HepG2 (cell line): ENCODE measurements at regions not wholly inside any gene's neighbourhood (a gene's known extent, or its start where the extent isn't known, plus 50 kb on each side); places are given as distances from the start of the nearest gene placed in this dataset.

ENCODE experiments used
- ATAC-seq: fragments of 200-7000 bp; cut with Tn5 transposase; 3 replicates; pipeline ENCODE4 v1.9.1; 2020; ENCODE audit warnings: mild to moderate bottlenecking, moderate library complexity
- BruUV-seq: library from RNA; stranded (reverse); fragments of 400-500 nt; replicated peaks from 2 replicates; lab custom pipeline; 2021; lab: Mats Ljungman, UMichigan
- CTCF ChIA-PET: fragments of 300-600 bp; formaldehyde crosslinking; extraction: SDS; loops from one replicate; lab custom pipeline; 2021; ENCODE audit warnings: low total read pairs, inconsistent platforms, low intra/inter-chr PET ratio; lab: Yijun Ruan, JAX
- POLR2A ChIA-PET: fragments of 350-600 bp; sonication (Branson Sonifier 250); formaldehyde crosslinking; loops from one replicate; lab custom pipeline; 2020; ENCODE audit warnings: antibody characterized with exemption, inconsistent platforms; lab: Yijun Ruan, JAX
- DNase-seq: peaks from one replicate; pipeline ENCODE4 v3.0.0-alpha.2; 2015; ENCODE audit warnings: low spot score
- FAIRE-seq: peaks from 3 replicates; lab custom pipeline; 2011; peaks lifted over from hg19 to GRCh38; lab: Jason Lieb, UNC
- H2AFZ ChIP-seq: one replicate; pipeline ENCODE4 v1.6.1; 2011; ENCODE audit warnings: low read length, inconsistent platforms
- H3K27ac ChIP-seq: fragments of 300-600 bp; 3 replicates; pipeline ENCODE4 v1.8.0; 2011; ENCODE audit warnings: mixed run types, mild to moderate bottlenecking, mixed read lengths, low read length, inconsistent platforms; ENCODE audit not compliant: insufficient read depth; ENCODE audit errors: extremely low read length
- H3K27me3 ChIP-seq, 2 experiments: fragments of 200-600 bp in 1 of 2; 2 replicates in 1 of 2; 3 replicates in 1 of 2; pipeline versions ENCODE4 v1.6.0 to v1.8.0; 2011; ENCODE audit warnings: low read length in 2 of 2, mild to moderate bottlenecking in 2 of 2, moderate library complexity in 2 of 2, inconsistent platforms in 1 of 2; ENCODE audit not compliant: insufficient read depth in 2 of 2, control insufficient read depth in 1 of 2
- H3K36me3 ChIP-seq, 2 experiments: fragments of 200-600 bp in 1 of 2; replicated peaks in 1 of 2; 2 replicates in 1 of 2; 3 replicates in 1 of 2; pipeline versions ENCODE4 v1.5.1 to v1.8.0; 2011; ENCODE audit warnings: low read length in 2 of 2, inconsistent platforms in 1 of 2; ENCODE audit not compliant: insufficient read depth in 2 of 2, control insufficient read depth in 1 of 2
- H3K4me1 ChIP-seq: 2 replicates; pipeline ENCODE4 v1.5.1; 2012; ENCODE audit warnings: low read length, inconsistent platforms; ENCODE audit not compliant: insufficient read depth
- H3K4me2 ChIP-seq: 2 replicates; pipeline ENCODE4 v1.6.0; 2011; ENCODE audit warnings: low read depth, low read length, inconsistent platforms
- H3K4me3 ChIP-seq, 3 experiments: fragments of 200-600 bp in 1 of 3; sonication (generic), shearing (Covaris generic) in 1 of 3; replicated peaks in 1 of 3; 2 replicates each; pipeline ENCODE4 v1.5.1; 2011 to 2016; ENCODE audit warnings: low read length in 3 of 3, inconsistent platforms in 2 of 3, low read depth in 2 of 3, mild to moderate bottlenecking in 2 of 3, control low read depth in 1 of 3, mixed read lengths in 1 of 3; ENCODE audit not compliant: insufficient read depth in 1 of 3
- H3K79me2 ChIP-seq: one replicate; pipeline ENCODE4 v1.6.1; 2011; ENCODE audit warnings: low read length, inconsistent platforms; ENCODE audit not compliant: insufficient read depth
- H3K9ac ChIP-seq: 2 replicates; pipeline ENCODE4 v1.6.0; 2011; ENCODE audit warnings: mild to moderate bottlenecking, low read depth, low read length, inconsistent platforms; ENCODE audit not compliant: insufficient read depth
- H3K9me3 ChIP-seq: 2 replicates; pipeline ENCODE4 v1.5.1; 2012; ENCODE audit warnings: mild to moderate bottlenecking, low read length
- H4K20me1 ChIP-seq: 2 replicates; pipeline ENCODE4 v1.6.0; 2011; ENCODE audit warnings: inconsistent platforms, mild to moderate bottlenecking, low read length, moderate library complexity; ENCODE audit not compliant: insufficient read depth
- CEBPB ChIP-seq: IDR thresholded peaks from 2 replicates; pipeline ENCODE4 v1.6.1; 2011; ENCODE audit warnings: low read depth, low read length, improper control_type of control experiment, borderline replicate concordance
- HDAC2 ChIP-seq: sonication (generic); formaldehyde crosslinking; IDR thresholded peaks from 2 replicates; pipeline ENCODE4 v1.4.0; 2020; ENCODE audit warnings: missing genetic modification reagents
- KMT2B ChIP-seq: IDR thresholded peaks from 2 replicates; pipeline ENCODE4 v1.6.1; 2016; ENCODE audit warnings: missing genetic modification reagents, missing compliant biosample characterization
- NFKB2 ChIP-seq: sonication (generic); formaldehyde crosslinking; IDR thresholded peaks from 2 replicates; pipeline ENCODE4 v1.4.0; 2020; ENCODE audit warnings: missing genetic modification reagents, borderline replicate concordance
- RFX3 ChIP-seq: IDR thresholded peaks from 2 replicates; pipeline ENCODE4 v1.6.1; 2016; ENCODE audit warnings: missing biosample characterization, missing genetic modification reagents
- ZBTB7A ChIP-seq: sonication (generic); formaldehyde crosslinking; IDR thresholded peaks from 2 replicates; pipeline ENCODE4 v1.8.0; 2022; ENCODE audit warnings: mild to moderate bottlenecking, missing genetic modification reagents
- ZNF350 ChIP-seq: sonication (generic); formaldehyde crosslinking; IDR thresholded peaks from 2 replicates; pipeline ENCODE4 v1.4.0; 2020; ENCODE audit warnings: mild to moderate bottlenecking, low read depth, missing genetic modification reagents, borderline replicate concordance
- WGBS: methylation state at CpG from one replicate; pipeline ENCODE4 v1.1.6; 2017; ENCODE audit warnings: low lambda C conversion rate; 5-methylcytosine and 5-hydroxymethylcytosine counted together
- in situ Hi-C: cut with HindIII; loops from 2 replicates; pipeline ENCODE4 v1.10.0; 2017; ENCODE audit warnings: low pct_unique_long_range_greater_than_20kb; ENCODE audit not compliant: extremely low pct_ligation_motif_present
- intact Hi-C: fragments of 100-400 bp; cut with micrococcal nuclease; formaldehyde crosslinking; loops from one replicate; pipeline ENCODE4 v1.10.0; 2022; ENCODE audit not compliant: unreplicated experiment
- TF ChIP-seq, protein P1 (sequence below): sonication (generic); formaldehyde crosslinking; IDR thresholded peaks from 2 replicates; pipeline ENCODE4 v1.4.0; 2020; ENCODE audit warnings: mild to moderate bottlenecking, missing genetic modification reagents, borderline replicate concordance
- TF ChIP-seq, protein P2 (sequence below): sonication (generic); formaldehyde crosslinking; IDR thresholded peaks from 2 replicates; pipeline ENCODE4 v1.4.0; 2020; ENCODE audit warnings: mild to moderate bottlenecking, missing genetic modification reagents
- TF ChIP-seq, protein P3 (sequence below): fragments of 450-650 bp; IDR thresholded peaks from 2 replicates; pipeline ENCODE4 v1.6.1; 2016
- TF ChIP-seq, protein P4 (sequence below): sonication (generic); formaldehyde crosslinking; IDR thresholded peaks from 2 replicates; pipeline ENCODE4 v1.4.0; 2020; ENCODE audit warnings: mild to moderate bottlenecking, missing genetic modification reagents

DNA sequence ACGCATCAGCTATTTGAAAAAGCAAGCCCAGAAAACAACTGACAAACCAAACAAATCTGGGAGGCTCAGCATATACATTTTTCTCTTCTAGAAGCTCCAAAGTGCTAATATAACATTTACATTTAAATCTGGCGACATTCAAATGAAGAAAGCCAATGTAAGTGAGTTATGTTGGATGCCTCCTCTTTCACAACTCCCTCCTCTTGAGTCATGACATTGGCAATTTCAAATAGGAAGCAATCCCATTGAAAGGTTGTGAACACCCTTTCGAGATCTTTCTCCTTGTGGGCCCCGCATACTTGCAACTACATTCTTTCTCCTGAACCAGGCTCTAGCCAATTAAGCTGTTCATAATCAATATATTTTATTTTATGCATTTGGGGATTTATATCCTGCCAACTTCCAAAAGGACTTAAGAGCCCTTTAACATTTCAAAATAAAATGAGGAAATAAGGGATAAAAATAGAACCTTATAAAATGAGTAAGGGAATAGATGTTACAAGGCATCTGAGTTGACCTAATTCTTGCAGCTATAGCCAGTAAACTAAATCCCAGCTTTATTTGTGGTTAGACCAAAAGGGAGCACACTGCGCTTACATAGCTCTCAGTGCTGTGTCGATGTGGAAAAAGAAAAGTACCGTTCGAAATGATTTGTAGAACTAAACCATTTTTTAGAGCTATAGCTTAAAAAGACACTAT, 129.5 kb upstream of the SESN3 start:
- H3K4me3 ChIP-seq: no peak overlapping the region
- ChIA-PET CTCF (no interaction called here), POLR2A (no interaction called here)
- H3K4me1 ChIP-seq: peaks cover 63% of the 10 kb centered on the region
- no peaks in the 10 kb centered on the region for H3K9me3 ChIP-seq
- H3K27me3 ChIP-seq: 0 out of 5 replicates have a peak, but pooled peaks cover 0 to 3% of the 10 kb centered on the region in 2 experiments
- no peak overlapping the region for H3K4me2 ChIP-seq
- no peak for DNase-seq
- no peaks in the 10 kb centered on the region for H3K36me3 ChIP-seq
- 80% methylated on average over 8 of the region's 8 CpGs for WGBS
- no peak for ATAC-seq
- intact Hi-C loops (loop anchor here (5.0 kb wide), 1 partner anchor 208 kb away; no protein-coding TSS in a partner anchor), in situ Hi-C loops (loop anchor here (10.0 kb wide), 1 partner anchor 206 kb away; no protein-coding TSS in a partner anchor)
- H4K20me1 ChIP-seq: no peaks in the 10 kb centered on the region
- no peaks in the 10 kb centered on the region for H3K79me2 ChIP-seq
- no peak overlapping the region for H3K27ac ChIP-seq
- no peak for FAIRE-seq
- no peak overlapping the region for H2AFZ ChIP-seq
- 0 out of 2 replicates have a peak, but pooled peaks have one; percentile 10 for TF ChIP-seq CEBPB
- TF ChIP-seq, protein P1, sequence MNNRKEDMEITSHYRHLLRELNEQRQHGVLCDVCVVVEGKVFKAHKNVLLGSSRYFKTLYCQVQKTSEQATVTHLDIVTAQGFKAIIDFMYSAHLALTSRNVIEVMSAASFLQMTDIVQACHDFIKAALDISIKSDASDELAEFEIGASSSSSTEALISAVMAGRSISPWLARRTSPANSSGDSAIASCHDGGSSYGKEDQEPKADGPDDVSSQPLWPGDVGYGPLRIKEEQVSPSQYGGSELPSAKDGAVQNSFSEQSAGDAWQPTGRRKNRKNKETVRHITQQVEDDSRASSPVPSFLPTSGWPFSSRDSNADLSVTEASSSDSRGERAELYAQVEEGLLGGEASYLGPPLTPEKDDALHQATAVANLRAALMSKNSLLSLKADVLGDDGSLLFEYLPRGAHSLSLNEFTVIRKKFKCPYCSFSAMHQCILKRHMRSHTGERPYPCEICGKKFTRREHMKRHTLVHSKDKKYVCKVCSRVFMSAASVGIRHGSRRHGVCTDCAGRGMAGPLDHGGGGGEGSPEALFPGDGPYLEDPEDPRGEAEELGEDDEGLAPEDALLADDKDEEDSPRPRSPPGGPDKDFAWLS: no peak
- no TSS peak for BruUV-seq
- H3K9ac ChIP-seq: no peak overlapping the region

DNA sequence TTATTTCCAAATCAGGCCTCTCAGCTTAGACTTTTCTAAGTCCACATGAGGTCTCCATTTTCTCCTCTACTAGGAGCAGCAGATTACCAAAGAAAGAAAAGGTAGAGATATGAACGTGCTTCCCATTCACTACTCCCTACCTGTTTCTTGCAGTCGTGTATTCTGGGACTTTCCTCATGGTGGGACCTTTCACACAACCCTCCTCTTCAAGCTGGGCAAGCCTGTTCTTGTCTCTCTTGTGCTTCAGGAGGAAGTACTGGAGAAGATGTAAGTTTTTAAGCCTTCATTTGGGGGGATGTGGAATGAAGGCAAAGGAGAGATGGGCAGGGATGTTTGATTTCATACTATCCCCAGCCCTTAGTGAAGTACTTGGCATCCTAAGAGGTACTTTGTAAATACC, 128.8 kb upstream of the SESN3 start:
- WGBS: 12% methylated on average over 2 of the region's 2 CpGs
- intact Hi-C loops (loop anchor here (5.0 kb wide), 1 partner anchor 207 kb away; no protein-coding TSS in a partner anchor), in situ Hi-C loops (loop anchor here (10.0 kb wide), 1 partner anchor 205 kb away; no protein-coding TSS in a partner anchor)
- Histone ChIP-seq H2AFZ (no peak overlapping the region), H3K4me3 (no peak overlapping the region), H3K4me1 (peaks cover 55% of the 10 kb centered on the region), H3K79me2 (no peaks in the 10 kb centered on the region), H3K27ac (no peak overlapping the region), H3K27me3 (no peaks in the 10 kb centered on the region), H3K36me3 (no peaks in the 10 kb centered on the region), H3K9ac (no peak overlapping the region), H4K20me1 (no peaks in the 10 kb centered on the region), H3K4me2 (no peak overlapping the region), H3K9me3 (no peaks in the 10 kb centered on the region)
- POLR2A ChIA-PET: no interaction called here
- ATAC-seq: no peak
- BruUV-seq: no TSS peak
- no peak for FAIRE-seq
- CTCF ChIA-PET: no interaction called here
- no peak for DNase-seq
- no peak for TF ChIP-seq ZNF350 (CRISPR knock-in tag)
- TF ChIP-seq, protein P2, sequence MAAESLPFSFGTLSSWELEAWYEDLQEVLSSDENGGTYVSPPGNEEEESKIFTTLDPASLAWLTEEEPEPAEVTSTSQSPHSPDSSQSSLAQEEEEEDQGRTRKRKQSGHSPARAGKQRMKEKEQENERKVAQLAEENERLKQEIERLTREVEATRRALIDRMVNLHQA (CRISPR knock-in tag): no peak
- TF ChIP-seq, protein P3, sequence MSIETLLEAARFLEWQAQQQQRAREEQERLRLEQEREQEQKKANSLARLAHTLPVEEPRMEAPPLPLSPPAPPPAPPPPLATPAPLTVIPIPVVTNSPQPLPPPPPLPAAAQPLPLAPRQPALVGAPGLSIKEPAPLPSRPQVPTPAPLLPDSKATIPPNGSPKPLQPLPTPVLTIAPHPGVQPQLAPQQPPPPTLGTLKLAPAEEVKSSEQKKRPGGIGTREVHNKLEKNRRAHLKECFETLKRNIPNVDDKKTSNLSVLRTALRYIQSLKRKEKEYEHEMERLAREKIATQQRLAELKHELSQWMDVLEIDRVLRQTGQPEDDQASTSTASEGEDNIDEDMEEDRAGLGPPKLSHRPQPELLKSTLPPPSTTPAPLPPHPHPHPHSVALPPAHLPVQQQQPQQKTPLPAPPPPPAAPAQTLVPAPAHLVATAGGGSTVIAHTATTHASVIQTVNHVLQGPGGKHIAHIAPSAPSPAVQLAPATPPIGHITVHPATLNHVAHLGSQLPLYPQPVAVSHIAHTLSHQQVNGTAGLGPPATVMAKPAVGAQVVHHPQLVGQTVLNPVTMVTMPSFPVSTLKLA: no peak
- no peak for TF ChIP-seq NFKB2
- no peak for TF ChIP-seq ZBTB7A (CRISPR knock-in tag)
- TF ChIP-seq KMT2B (CRISPR knock-in tag): no peak
- no peak for TF ChIP-seq HDAC2 (CRISPR knock-in tag)
- TF ChIP-seq, protein P4, sequence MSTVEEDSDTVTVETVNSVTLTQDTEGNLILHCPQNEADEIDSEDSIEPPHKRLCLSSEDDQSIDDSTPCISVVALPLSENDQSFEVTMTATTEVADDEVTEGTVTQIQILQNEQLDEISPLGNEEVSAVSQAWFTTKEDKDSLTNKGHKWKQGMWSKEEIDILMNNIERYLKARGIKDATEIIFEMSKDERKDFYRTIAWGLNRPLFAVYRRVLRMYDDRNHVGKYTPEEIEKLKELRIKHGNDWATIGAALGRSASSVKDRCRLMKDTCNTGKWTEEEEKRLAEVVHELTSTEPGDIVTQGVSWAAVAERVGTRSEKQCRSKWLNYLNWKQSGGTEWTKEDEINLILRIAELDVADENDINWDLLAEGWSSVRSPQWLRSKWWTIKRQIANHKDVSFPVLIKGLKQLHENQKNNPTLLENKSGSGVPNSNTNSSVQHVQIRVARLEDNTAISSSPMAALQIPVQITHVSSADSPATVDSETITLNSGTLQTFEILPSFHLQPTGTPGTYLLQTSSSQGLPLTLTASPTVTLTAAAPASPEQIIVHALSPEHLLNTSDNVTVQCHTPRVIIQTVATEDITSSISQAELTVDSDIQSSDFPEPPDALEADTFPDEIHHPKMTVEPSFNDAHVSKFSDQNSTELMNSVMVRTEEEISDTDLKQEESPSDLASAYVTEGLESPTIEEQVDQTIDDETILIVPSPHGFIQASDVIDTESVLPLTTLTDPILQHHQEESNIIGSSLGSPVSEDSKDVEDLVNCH (CRISPR knock-in tag): no peak
- no peak for TF ChIP-seq RFX3 (CRISPR knock-in tag)
